Activated T-cell treated with anti-CD3 and anti-CD28 coated beads, Interleukin-2, amount 50 U/mL, for 1 hour (primary cell): ENCODE measurements at regions not wholly inside any gene's neighbourhood (a gene's known extent, or its start where the extent isn't known, plus 50 kb on each side); places are given as distances from the start of the nearest gene placed in this dataset.
"Not testable (repeated sequence)": the region's sequence is repeated elsewhere in the genome, so short reads cannot be mapped to it uniquely, and the experiment has no call there.

Experiments
- DNase-seq: peaks from one replicate; pipeline ENCODE4 v3.0.0-alpha.2; 2020

GRCh38 chr15:31488437-31489204 lies 162.0 kb downstream of the KLF13 start:
- DNase-seq: peak; percentile 56

- no peak for DNase-seq
Observed at GRCh38 chr15:31489281-31489680, 162.6 kb downstream of the KLF13 start.

- DNase-seq: peak; percentile 52
Observed at GRCh38 chr15:31489801-31490646, 163.4 kb downstream of the KLF13 start.

- DNase-seq: no peak
Observed at GRCh38 chr15:31494786-31495185, 168.2 kb downstream of the KLF13 start.

GRCh38 chr15:31495281-31495680 lies 168.6 kb downstream of the KLF13 start:
- DNase-seq: no peak

GRCh38 chr15:31497838-31498237 lies 171.2 kb downstream of the KLF13 start:
- no peak for DNase-seq

GRCh38 chr15:31498329-31498728 lies 171.7 kb downstream of the KLF13 start:
- DNase-seq: no peak

- DNase-seq: no peak
Observed at GRCh38 chr15:31498756-31499155, 172.1 kb downstream of the KLF13 start.

GRCh38 chr15:31499236-31499952 lies 172.8 kb downstream of the KLF13 start:
- DNase-seq: no peak

- no peak for DNase-seq
Observed at GRCh38 chr15:31499953-31500765, 173.5 kb downstream of the KLF13 start.

GRCh38 chr15:31500766-31501449 lies 174.3 kb downstream of the KLF13 start:
- no peak for DNase-seq

- DNase-seq: no peak
Observed at GRCh38 chr15:31501536-31502157, 175.0 kb downstream of the KLF13 start.

- DNase-seq: no peak
Observed at GRCh38 chr15:31502541-31503229, 176.1 kb downstream of the KLF13 start.

GRCh38 chr15:31503256-31503655 lies 176.6 kb downstream of the KLF13 start:
- no peak for DNase-seq

GRCh38 chr15:31503758-31504461 lies 177.3 kb downstream of the KLF13 start:
- no peak for DNase-seq

GRCh38 chr15:31504462-31504839 lies 177.8 kb downstream of the KLF13 start:
- DNase-seq: no peak

- DNase-seq: not testable (repeated sequence)
Observed at GRCh38 chr15:31507573-31507972, 180.9 kb downstream of the KLF13 start.

- DNase-seq: no peak
Observed at GRCh38 chr15:31508656-31509055, 182.0 kb downstream of the KLF13 start.

GRCh38 chr15:31510057-31510456 lies 183.4 kb downstream of the KLF13 start:
- no peak for DNase-seq

- DNase-seq: no peak
Observed at GRCh38 chr15:31511707-31512310, 185.2 kb downstream of the KLF13 start.
